HG03457 (cell line): ENCODE measurements at regions not wholly inside any gene's neighbourhood (a gene's known extent, or its start where the extent isn't known, plus 50 kb on each side); places are given as distances from the start of the nearest gene placed in this dataset.

Source experiments
- ATAC-seq: cut with Tn5 transposase; IDR thresholded peaks from one replicate; pipeline ENCODE4 v1.9.1; 2021; ENCODE audit warnings: moderate number of reproducible peaks; ENCODE audit not compliant: unreplicated experiment

GRCh38 chr4:177105536-177105935 is 204.1 kb upstream of the NEIL3 start:
- no peak for ATAC-seq

GRCh38 chr4:177107288-177107921 is 202.3 kb upstream of the NEIL3 start:
- no peak for ATAC-seq

GRCh38 chr4:177108708-177109107 is 201.0 kb upstream of the NEIL3 start:
- ATAC-seq, result no peak

- no peak for ATAC-seq
Measured at GRCh38 chr4:177109769-177110168, 199.9 kb upstream of the NEIL3 start.

GRCh38 chr4:177116161-177116560 is 193.5 kb upstream of the NEIL3 start:
- no peak for ATAC-seq

GRCh38 chr4:177117256-177117655 is 192.4 kb upstream of the NEIL3 start:
- ATAC-seq, result no peak

GRCh38 chr4:177118596-177118995 is 191.1 kb upstream of the NEIL3 start:
- ATAC-seq, result no peak

GRCh38 chr4:177119021-177119471 is 190.6 kb upstream of the NEIL3 start:
- ATAC-seq, result no peak

GRCh38 chr4:177119691-177120090 is 190.0 kb upstream of the NEIL3 start:
- no peak for ATAC-seq

- ATAC-seq, result no peak
Measured at GRCh38 chr4:177123811-177124210, 185.9 kb upstream of the NEIL3 start.

GRCh38 chr4:177124349-177125064 is 185.2 kb upstream of the NEIL3 start:
- no peak for ATAC-seq

- no peak for ATAC-seq
Measured at GRCh38 chr4:177125656-177126055, 184.0 kb upstream of the NEIL3 start.

GRCh38 chr4:177127658-177128057 is 182.0 kb upstream of the NEIL3 start:
- no peak for ATAC-seq

GRCh38 chr4:177128306-177128705 is 181.4 kb upstream of the NEIL3 start:
- ATAC-seq, result no peak

GRCh38 chr4:177131736-177132135 is 177.9 kb upstream of the NEIL3 start:
- no peak for ATAC-seq

- no peak for ATAC-seq
Measured at GRCh38 chr4:177147668-177148067, 162.0 kb upstream of the NEIL3 start.

GRCh38 chr4:177155454-177155853 is 154.2 kb upstream of the NEIL3 start:
- no peak for ATAC-seq

- ATAC-seq, result no peak
Measured at GRCh38 chr4:177159600-177159999, 150.1 kb upstream of the NEIL3 start.

- no peak for ATAC-seq
Measured at GRCh38 chr4:177161781-177162180, 147.9 kb upstream of the NEIL3 start.

- ATAC-seq, result no peak
Measured at GRCh38 chr4:177163532-177163931, 146.1 kb upstream of the NEIL3 start.

- no peak for ATAC-seq
Measured at GRCh38 chr4:177171588-177171987, 138.1 kb upstream of the NEIL3 start.

- ATAC-seq, result no peak
Measured at GRCh38 chr4:177175473-177175872, 134.2 kb upstream of the NEIL3 start.
